ENCODE measurements at regions not wholly inside any gene's neighbourhood (a gene's known extent, or its start where the extent isn't known, plus 50 kb on each side); places are given as distances from the start of the nearest gene placed in this dataset.

DNA sequence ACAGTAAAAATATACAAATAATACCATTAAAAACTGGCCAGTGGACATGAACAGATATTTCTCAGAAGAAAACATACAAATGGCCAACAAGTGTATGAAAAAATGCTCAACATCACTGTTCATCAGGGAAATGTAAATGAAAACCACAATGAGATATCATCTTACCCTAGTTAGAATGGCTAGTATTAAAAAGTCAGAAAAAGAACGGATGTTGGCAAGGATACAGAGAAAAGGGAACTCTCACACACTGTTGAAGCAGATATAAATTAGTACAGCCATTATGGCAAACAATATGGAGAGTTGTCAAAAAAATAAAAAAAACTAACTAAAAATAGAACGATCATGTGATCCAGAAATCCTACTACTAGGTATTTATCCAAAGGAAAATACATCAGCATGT, 222.7 kb upstream of the NAALADL2 start:
- no TSS peak for BruUV-seq (replicated peaks)
- intact Hi-C loops (cut with micrococcal nuclease; ENCODE audit: unreplicated experiment) (no loop called here), in situ Hi-C loops (cut with HindIII; ENCODE audit: low pct_unique_long_range_greater_than_20kb, low sequenced_read_pairs) (no loop called here)
- Histone ChIP-seq H3K36me3 (ENCODE audit: control insufficient read depth, insufficient read depth, low read length) (no peaks in the 10 kb centered on the region), H3K27ac (ENCODE audit: low read length) (no peak overlapping the region), H3K4me3 (ENCODE audit: low read depth in 2 of 2, low read length in 2 of 2) (no peak overlapping the region), H3K27me3 (ENCODE audit: control insufficient read depth, insufficient read depth, low read length) (no peaks in the 10 kb centered on the region), H3K4me1 (ENCODE audit: control insufficient read depth, insufficient read depth, low read length) (no peaks in the 10 kb centered on the region), H3K9me3 (ENCODE audit: control insufficient read depth, insufficient read depth, low read depth, low read length) (no peaks in the 10 kb centered on the region)
- CTCF ChIA-PET: no interaction called here
- ATAC-seq (no peak), DNase-seq (ENCODE audit: low read depth, low spot score) (no peak)
- no peak for TF ChIP-seq POLR2AphosphoS5 (IDR thresholded peaks at IDR 0.05; ENCODE audit: low read depth, low read length)
- no peak for TF ChIP-seq TCF7L2 (IDR thresholded peaks at IDR 0.05; ENCODE audit: low read depth, low read length)
- TF ChIP-seq SIN3A (IDR thresholded peaks at IDR 0.05; ENCODE audit: borderline replicate concordance, insufficient read depth, low read depth, low read length): no peak
- TF ChIP-seq REST (IDR thresholded peaks at IDR 0.05; ENCODE audit: insufficient read depth in 1 of 2, low read depth in 2 of 2, low read length in 1 of 2): no peak
- TF ChIP-seq, protein P1, sequence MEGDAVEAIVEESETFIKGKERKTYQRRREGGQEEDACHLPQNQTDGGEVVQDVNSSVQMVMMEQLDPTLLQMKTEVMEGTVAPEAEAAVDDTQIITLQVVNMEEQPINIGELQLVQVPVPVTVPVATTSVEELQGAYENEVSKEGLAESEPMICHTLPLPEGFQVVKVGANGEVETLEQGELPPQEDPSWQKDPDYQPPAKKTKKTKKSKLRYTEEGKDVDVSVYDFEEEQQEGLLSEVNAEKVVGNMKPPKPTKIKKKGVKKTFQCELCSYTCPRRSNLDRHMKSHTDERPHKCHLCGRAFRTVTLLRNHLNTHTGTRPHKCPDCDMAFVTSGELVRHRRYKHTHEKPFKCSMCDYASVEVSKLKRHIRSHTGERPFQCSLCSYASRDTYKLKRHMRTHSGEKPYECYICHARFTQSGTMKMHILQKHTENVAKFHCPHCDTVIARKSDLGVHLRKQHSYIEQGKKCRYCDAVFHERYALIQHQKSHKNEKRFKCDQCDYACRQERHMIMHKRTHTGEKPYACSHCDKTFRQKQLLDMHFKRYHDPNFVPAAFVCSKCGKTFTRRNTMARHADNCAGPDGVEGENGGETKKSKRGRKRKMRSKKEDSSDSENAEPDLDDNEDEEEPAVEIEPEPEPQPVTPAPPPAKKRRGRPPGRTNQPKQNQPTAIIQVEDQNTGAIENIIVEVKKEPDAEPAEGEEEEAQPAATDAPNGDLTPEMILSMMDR (IDR thresholded peaks at IDR 0.05): no peak
- POLR2A ChIA-PET: no interaction called here

DNA sequence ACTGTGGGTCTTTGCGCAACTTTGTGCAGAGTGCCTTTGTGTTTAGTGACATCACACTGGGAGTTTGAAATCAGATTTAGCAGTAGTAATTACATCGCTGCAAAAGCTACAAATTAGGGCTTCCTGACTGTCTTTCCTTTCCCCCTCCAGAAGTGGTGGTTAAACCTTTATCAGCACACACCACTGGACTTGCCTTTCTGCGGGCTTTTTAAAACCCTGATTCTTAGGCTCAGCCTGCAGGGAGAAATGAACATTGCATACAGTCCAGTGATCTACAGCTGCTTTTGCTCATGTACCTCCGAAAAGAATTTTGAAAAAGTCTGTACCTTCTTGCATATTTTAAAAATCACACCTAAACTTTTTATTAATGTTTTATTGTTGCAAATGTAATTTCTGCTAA, 219.7 kb upstream of the NAALADL2 start:
- in situ Hi-C loops (cut with HindIII; ENCODE audit: low pct_unique_long_range_greater_than_20kb, low sequenced_read_pairs): no loop called here
- Histone ChIP-seq H3K4me1 (ENCODE audit: control insufficient read depth, insufficient read depth, low read length) (no peaks in the 10 kb centered on the region), H3K4me3 (ENCODE audit: low read depth in 2 of 2, low read length in 2 of 2) (no peak overlapping the region), H3K9me3 (ENCODE audit: control insufficient read depth, insufficient read depth, low read depth, low read length) (no peaks in the 10 kb centered on the region), H3K27me3 (ENCODE audit: control insufficient read depth, insufficient read depth, low read length) (no peaks in the 10 kb centered on the region), H3K36me3 (ENCODE audit: control insufficient read depth, insufficient read depth, low read length) (no peaks in the 10 kb centered on the region), H3K27ac (ENCODE audit: low read length) (no peak overlapping the region)
- intact Hi-C loops (cut with micrococcal nuclease; ENCODE audit: unreplicated experiment): no loop called here
- ATAC-seq: no peak
- DNase-seq (ENCODE audit: low read depth, low spot score): no peak
- ChIA-PET CTCF (no interaction called here), POLR2A (no interaction called here)
- BruUV-seq (replicated peaks): no TSS peak
- TF ChIP-seq, protein P1 (IDR thresholded peaks at IDR 0.05): no peak
- TF ChIP-seq SIN3A (IDR thresholded peaks at IDR 0.05; ENCODE audit: borderline replicate concordance, insufficient read depth, low read depth, low read length) (no peak), REST (IDR thresholded peaks at IDR 0.05; ENCODE audit: insufficient read depth in 1 of 2, low read depth in 2 of 2, low read length in 1 of 2) (no peak)
